ENCODE measurements at regions not wholly inside any gene's neighbourhood (a gene's known extent, or its start where the extent isn't known, plus 50 kb on each side); places are given as distances from the start of the nearest gene placed in this dataset.

DNA sequence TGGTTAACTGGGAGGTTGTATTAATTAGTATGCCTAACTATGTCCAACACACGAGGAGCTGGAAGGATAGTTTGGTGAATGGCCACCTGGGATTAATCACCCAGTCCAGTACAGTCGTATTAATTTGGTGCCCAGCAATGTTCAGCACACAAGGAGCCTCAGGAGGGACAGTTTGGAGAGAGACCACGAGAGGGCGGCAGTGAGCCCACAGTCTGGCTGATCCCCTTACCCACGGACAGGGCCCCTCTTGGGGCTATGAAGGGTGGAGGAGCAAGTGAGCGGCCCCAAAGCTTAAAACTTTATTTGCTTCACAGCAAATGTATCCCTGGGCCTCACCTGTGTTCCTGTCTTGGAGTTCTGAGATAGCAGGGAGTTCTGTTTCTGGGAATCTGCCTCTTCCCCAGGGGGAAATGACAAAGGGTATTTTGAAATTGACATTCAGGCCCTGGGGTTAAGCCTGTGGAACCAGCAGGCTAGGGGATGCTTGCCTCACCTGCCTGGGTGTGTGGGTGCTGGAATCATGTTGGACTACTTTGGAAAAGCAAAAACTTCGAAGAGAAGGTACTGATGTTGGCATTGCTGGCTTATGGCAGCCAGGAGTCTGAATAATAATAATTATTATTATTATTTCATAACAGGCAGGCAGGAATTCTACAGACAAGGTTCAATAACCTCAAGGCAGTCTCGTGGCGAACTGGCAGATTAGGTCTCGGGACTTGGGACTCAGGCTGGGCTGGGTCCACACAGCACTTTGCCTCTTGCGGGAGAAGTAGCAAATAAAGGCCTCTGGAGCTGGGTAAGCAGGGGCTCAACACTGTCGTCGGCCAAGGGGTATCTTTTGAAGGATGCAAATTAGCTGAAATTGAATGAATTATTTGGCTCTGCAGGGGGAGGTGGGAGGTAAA lies 227.6 kb upstream of the ASIC2 start:
- TF ChIP-seq, protein P1, sequence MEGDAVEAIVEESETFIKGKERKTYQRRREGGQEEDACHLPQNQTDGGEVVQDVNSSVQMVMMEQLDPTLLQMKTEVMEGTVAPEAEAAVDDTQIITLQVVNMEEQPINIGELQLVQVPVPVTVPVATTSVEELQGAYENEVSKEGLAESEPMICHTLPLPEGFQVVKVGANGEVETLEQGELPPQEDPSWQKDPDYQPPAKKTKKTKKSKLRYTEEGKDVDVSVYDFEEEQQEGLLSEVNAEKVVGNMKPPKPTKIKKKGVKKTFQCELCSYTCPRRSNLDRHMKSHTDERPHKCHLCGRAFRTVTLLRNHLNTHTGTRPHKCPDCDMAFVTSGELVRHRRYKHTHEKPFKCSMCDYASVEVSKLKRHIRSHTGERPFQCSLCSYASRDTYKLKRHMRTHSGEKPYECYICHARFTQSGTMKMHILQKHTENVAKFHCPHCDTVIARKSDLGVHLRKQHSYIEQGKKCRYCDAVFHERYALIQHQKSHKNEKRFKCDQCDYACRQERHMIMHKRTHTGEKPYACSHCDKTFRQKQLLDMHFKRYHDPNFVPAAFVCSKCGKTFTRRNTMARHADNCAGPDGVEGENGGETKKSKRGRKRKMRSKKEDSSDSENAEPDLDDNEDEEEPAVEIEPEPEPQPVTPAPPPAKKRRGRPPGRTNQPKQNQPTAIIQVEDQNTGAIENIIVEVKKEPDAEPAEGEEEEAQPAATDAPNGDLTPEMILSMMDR (conservative IDR thresholded peaks at IDR 0.05; ENCODE audit: low read depth, low read length): peak; percentile 75
- TF ChIP-seq EZH2 (IDR thresholded peaks at IDR 0.05; ENCODE audit: borderline replicate concordance, low read depth, low read length, poor library complexity, severe bottlenecking): no peak
- H3K27me3 ChIP-seq (replicated peaks; ENCODE audit: insufficient read depth, low read depth, low read length, poor library complexity): no peaks in the 10 kb centered on the region
- no peak overlapping the region for H3K27ac ChIP-seq (ENCODE audit: low read depth, low read length, poor library complexity, severe bottlenecking)
- intact Hi-C loops (cut with micrococcal nuclease; ENCODE audit: unreplicated experiment): loop anchor here (5.0 to 10.0 kb wide), 2 partner anchors 152 to 216 kb away; no protein-coding TSS in a partner anchor
- no peaks in the 10 kb centered on the region for H3K36me3 ChIP-seq (ENCODE audit: insufficient read depth, low read length, poor library complexity, severe bottlenecking)
- peak; percentile 60 for DNase-seq (ENCODE audit: low spot score)
- H3K4me3 ChIP-seq (ENCODE audit: low read depth, low read length, poor library complexity, severe bottlenecking): no peak overlapping the region
- POLR2A ChIA-PET (ENCODE audit: low non-redundant PET): no interaction called here
- no peaks in the 10 kb centered on the region for H3K9me3 ChIP-seq (ENCODE audit: low read depth, low read length, poor library complexity, severe bottlenecking)
- CTCF ChIA-PET: no interaction called here
- no peaks in the 10 kb centered on the region for H3K4me1 ChIP-seq (ENCODE audit: insufficient read depth, low read length, poor library complexity, severe bottlenecking)
- BruUV-seq (replicated peaks): no TSS peak

DNA sequence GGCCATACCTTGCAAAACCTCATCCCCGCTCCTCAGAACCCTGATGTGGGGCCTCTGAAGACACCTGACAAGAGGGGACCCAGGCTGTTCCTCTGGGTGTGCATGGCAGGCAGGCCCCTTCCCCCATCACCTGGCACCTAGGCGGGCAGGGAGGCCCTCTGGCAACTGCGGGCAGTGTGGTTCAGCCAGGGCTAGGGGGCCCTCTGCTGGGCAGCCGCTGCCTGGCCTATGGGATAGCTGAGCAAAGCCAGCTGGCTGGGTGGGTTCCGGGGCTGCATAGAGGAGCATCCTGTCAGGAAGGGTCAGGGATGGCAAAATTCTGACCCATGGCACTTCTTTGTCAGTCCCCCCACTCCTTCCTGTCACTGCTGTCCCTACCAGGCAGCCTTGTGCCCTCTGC lies 228.7 kb upstream of the ASIC2 start:
- intact Hi-C loops (cut with micrococcal nuclease; ENCODE audit: unreplicated experiment): loop anchor here (5.0 to 10.0 kb wide), 2 partner anchors 151 to 217 kb away; no protein-coding TSS in a partner anchor
- ChIA-PET POLR2A (ENCODE audit: low non-redundant PET) (no interaction called here), CTCF (no interaction called here)
- BruUV-seq (replicated peaks): no TSS peak
- TF ChIP-seq EZH2 (IDR thresholded peaks at IDR 0.05; ENCODE audit: borderline replicate concordance, low read depth, low read length, poor library complexity, severe bottlenecking): no peak
- TF ChIP-seq, protein P1 (conservative IDR thresholded peaks at IDR 0.05; ENCODE audit: low read depth, low read length): peak; percentile 56
- H3K4me1 ChIP-seq (ENCODE audit: insufficient read depth, low read length, poor library complexity, severe bottlenecking): no peaks in the 10 kb centered on the region
- no peaks in the 10 kb centered on the region for H3K36me3 ChIP-seq (ENCODE audit: insufficient read depth, low read length, poor library complexity, severe bottlenecking)
- DNase-seq (ENCODE audit: low spot score): peak; percentile 22
- H3K27ac ChIP-seq (ENCODE audit: low read depth, low read length, poor library complexity, severe bottlenecking): no peak overlapping the region
- no peaks in the 10 kb centered on the region for H3K9me3 ChIP-seq (ENCODE audit: low read depth, low read length, poor library complexity, severe bottlenecking)
- H3K27me3 ChIP-seq (replicated peaks; ENCODE audit: insufficient read depth, low read depth, low read length, poor library complexity): no peaks in the 10 kb centered on the region
- H3K4me3 ChIP-seq (ENCODE audit: low read depth, low read length, poor library complexity, severe bottlenecking): no peak overlapping the region

DNA sequence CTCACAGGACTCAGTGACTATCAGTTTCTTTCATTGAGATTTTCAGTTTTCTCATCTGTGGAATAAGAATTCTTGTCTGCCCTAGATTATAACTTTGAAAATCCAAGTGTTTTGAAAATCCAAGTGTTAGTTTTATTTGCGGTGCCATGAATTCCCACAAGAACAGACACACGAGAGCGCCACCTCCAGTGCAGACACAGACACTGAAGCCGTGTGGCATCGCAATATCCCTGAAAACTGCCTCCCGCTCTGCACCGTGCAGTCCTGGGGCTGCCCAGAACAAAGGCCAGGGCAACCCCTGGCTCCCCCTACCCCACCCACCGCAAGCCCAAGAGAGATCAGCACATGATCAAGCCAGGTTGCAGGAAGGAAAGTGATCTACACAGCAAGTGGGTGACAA lies 229.5 kb upstream of the ASIC2 start:
- H3K27me3 ChIP-seq (replicated peaks; ENCODE audit: insufficient read depth, low read depth, low read length, poor library complexity): no peaks in the 10 kb centered on the region
- DNase-seq (ENCODE audit: low spot score): peak; percentile 18
- H3K9me3 ChIP-seq (ENCODE audit: low read depth, low read length, poor library complexity, severe bottlenecking): no peaks in the 10 kb centered on the region
- no peak overlapping the region for H3K4me3 ChIP-seq (ENCODE audit: low read depth, low read length, poor library complexity, severe bottlenecking)
- intact Hi-C loops (cut with micrococcal nuclease; ENCODE audit: unreplicated experiment): loop anchor here (5.0 to 10.0 kb wide), 2 partner anchors 150 to 218 kb away; no protein-coding TSS in a partner anchor
- no peaks in the 10 kb centered on the region for H3K36me3 ChIP-seq (ENCODE audit: insufficient read depth, low read length, poor library complexity, severe bottlenecking)
- H3K4me1 ChIP-seq (ENCODE audit: insufficient read depth, low read length, poor library complexity, severe bottlenecking): no peaks in the 10 kb centered on the region
- TF ChIP-seq, protein P1 (conservative IDR thresholded peaks at IDR 0.05; ENCODE audit: low read depth, low read length): peak; percentile 49
- no peak for TF ChIP-seq EZH2 (IDR thresholded peaks at IDR 0.05; ENCODE audit: borderline replicate concordance, low read depth, low read length, poor library complexity, severe bottlenecking)
- ChIA-PET POLR2A (ENCODE audit: low non-redundant PET) (no interaction called here), CTCF (no interaction called here)
- BruUV-seq (replicated peaks): no TSS peak
- H3K27ac ChIP-seq (ENCODE audit: low read depth, low read length, poor library complexity, severe bottlenecking): no peak overlapping the region
